GM23338 (cell line): ENCODE measurements at regions not wholly inside any gene's neighbourhood (a gene's known extent, or its start where the extent isn't known, plus 50 kb on each side); places are given as distances from the start of the nearest gene placed in this dataset.

Source experiments
- ATAC-seq: fragments of 200-7000 bp; cut with Tn5 transposase; 3 replicates; pipeline ENCODE4 v1.9.1; 2020
- DNase-seq: peaks from one replicate; pipeline ENCODE4 v3.0.0-alpha.2; 2015; ENCODE audit warnings: low spot score
- H2AFZ ChIP-seq: fragments of 200-600 bp; sonication (generic); 2 replicates; pipeline ENCODE4 v1.8.0; 2016; ENCODE audit warnings: antibody characterized with exemption, mild to moderate bottlenecking, moderate library complexity
- H3F3A ChIP-seq: fragments of 200-600 bp; sonication (generic); replicated peaks from 2 replicates; pipeline ENCODE4 v1.8.0; 2017; ENCODE audit warnings: antibody characterized with exemption, mixed run types, low read depth
- H3K27ac ChIP-seq: fragments of 200-600 bp; sonication (generic); 2 replicates; pipeline ENCODE4 v1.6.1; 2016; ENCODE audit warnings: low read depth
- H3K27me3 ChIP-seq: fragments of 200-600 bp; sonication (generic); 2 replicates; pipeline ENCODE4 v1.8.0; 2016; ENCODE audit warnings: mild to moderate bottlenecking, mixed run types, moderate library complexity; ENCODE audit not compliant: insufficient read depth
- H3K36me3 ChIP-seq: fragments of 200-600 bp; sonication (generic); 2 replicates; pipeline ENCODE4 v1.8.0; 2016; ENCODE audit warnings: mild to moderate bottlenecking; ENCODE audit not compliant: insufficient read depth
- H3K4me1 ChIP-seq: fragments of 200-600 bp; sonication (generic); 2 replicates; pipeline ENCODE4 v1.8.0; 2016; ENCODE audit warnings: mild to moderate bottlenecking, moderate library complexity; ENCODE audit not compliant: insufficient read depth
- H3K4me2 ChIP-seq: fragments of 200-600 bp; sonication (generic); 2 replicates; pipeline ENCODE4 v1.7.1; 2017; ENCODE audit warnings: mixed run types
- H3K4me3 ChIP-seq: fragments of 200-600 bp; sonication (generic); 2 replicates; pipeline ENCODE4 v1.6.1; 2016; ENCODE audit warnings: mixed run types
- H3K79me2 ChIP-seq: fragments of 200-600 bp; sonication (generic); replicated peaks from 2 replicates; pipeline ENCODE4 v1.8.0; 2017; ENCODE audit warnings: mild to moderate bottlenecking; ENCODE audit not compliant: insufficient read depth
- H3K9me2 ChIP-seq: fragments of 200-600 bp; sonication (generic); 2 replicates; pipeline ENCODE4 v1.8.0; 2017; ENCODE audit not compliant: insufficient read depth
- H4K20me1 ChIP-seq: fragments of 200-600 bp; sonication (generic); replicated peaks from 2 replicates; pipeline ENCODE4 v1.8.0; 2017; ENCODE audit warnings: mild to moderate bottlenecking; ENCODE audit not compliant: insufficient read depth
- H3K27ac Mint-ChIP-seq: 2 replicates; pipeline ENCODE4 v1.8.0; 2020; ENCODE audit warnings: inconsistent platforms, mild to moderate bottlenecking, moderate library complexity, mixed read lengths
- H3K27me3 Mint-ChIP-seq: 3 replicates; pipeline ENCODE4 v1.8.0; 2022; ENCODE audit warnings: low read depth, mild to moderate bottlenecking, moderate library complexity, mixed read lengths, inconsistent platforms; ENCODE audit not compliant: insufficient read depth, poor library complexity
- H3K36me3 Mint-ChIP-seq: 3 replicates; pipeline ENCODE4 v1.8.0; 2021; ENCODE audit warnings: low read depth, mild to moderate bottlenecking, inconsistent platforms, moderate library complexity, mixed read lengths
- H3K4me1 Mint-ChIP-seq: 3 replicates; pipeline ENCODE4 v1.8.0; 2020; ENCODE audit warnings: mild to moderate bottlenecking, inconsistent platforms, mixed read lengths
- H3K4me3 Mint-ChIP-seq: 3 replicates; pipeline ENCODE4 v1.8.0; 2021; ENCODE audit warnings: moderate library complexity, mild to moderate bottlenecking, inconsistent platforms, mixed read lengths
- H3K9me3 Mint-ChIP-seq: 3 replicates; pipeline ENCODE4 v1.8.0; 2020; ENCODE audit warnings: moderate library complexity, mild to moderate bottlenecking, inconsistent platforms, mixed read lengths
- CREB1 ChIP-seq: fragments of 250-450 bp; sonication (Bioruptor Pico); IDR thresholded peaks from 2 replicates; pipeline ENCODE4 v1.5.0; 2020; ENCODE audit warnings: low read depth, mild to moderate bottlenecking, moderate library complexity
- JUNB ChIP-seq: IDR thresholded peaks from one replicate; pipeline ENCODE4 v1.6.1; 2016; ENCODE audit warnings: antibody characterized with exemption; ENCODE audit not compliant: unreplicated experiment
- POLR2AphosphoS5 ChIP-seq: IDR thresholded peaks from 2 replicates; pipeline ENCODE4 v1.6.1; 2016; ENCODE audit warnings: antibody characterized with exemption, low read depth
- REST ChIP-seq: IDR thresholded peaks from one replicate; pipeline ENCODE4 v1.6.1; 2018; ENCODE audit warnings: antibody characterized with exemption; ENCODE audit not compliant: unreplicated experiment
- STAT1 ChIP-seq: IDR thresholded peaks from one replicate; pipeline ENCODE4 v1.6.1; 2016; ENCODE audit warnings: antibody characterized with exemption; ENCODE audit not compliant: unreplicated experiment
- TF ChIP-seq, protein P1 (sequence below): IDR thresholded peaks from 2 replicates; pipeline ENCODE4 v1.6.1; 2016; ENCODE audit warnings: antibody characterized with exemption
- TF ChIP-seq, protein P2 (sequence below), 2 experiments: fragments of 200-600 bp in 1 of 2; sonication (generic) in 1 of 2; conservative IDR thresholded peaks; 2 replicates each; pipeline versions ENCODE4 v1.5.1 to v1.6.1; 2016 to 2017; ENCODE audit warnings: antibody characterized with exemption in 2 of 2, low read depth in 2 of 2, mild to moderate bottlenecking in 2 of 2, moderate library complexity in 1 of 2

DNA sequence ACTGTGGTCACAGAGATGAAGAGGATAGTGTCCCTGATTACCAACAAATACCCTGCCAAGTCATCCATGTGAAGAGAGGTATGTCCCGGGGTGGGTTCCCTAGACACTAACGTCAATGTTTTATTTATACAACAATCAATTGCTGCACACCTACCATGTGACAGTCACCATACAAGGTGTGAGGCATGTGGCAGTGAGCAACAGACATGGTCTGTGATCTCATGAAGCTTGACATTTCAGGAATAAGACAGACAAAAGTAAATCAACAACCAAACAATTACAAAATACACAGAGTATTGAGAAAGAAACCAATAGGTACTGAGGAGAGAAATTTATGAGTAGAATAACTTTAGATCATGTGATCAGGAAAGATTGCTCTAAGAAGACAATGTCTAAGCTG is 268.6 kb downstream of the MRTFB start:
- H3K27me3 ChIP-seq: no peaks in the 10 kb centered on the region
- 0 out of 3 replicates have a peak, but pooled peaks cover 2% of the 10 kb centered on the region for H3K4me1 Mint-ChIP-seq

More for the DNA sequence above, 268.6 kb downstream of the MRTFB start:
- ATAC-seq: no peak
- Histone ChIP-seq H3K4me1 (no peaks in the 10 kb centered on the region), H3K36me3 (no peaks in the 10 kb centered on the region), H2AFZ (no peak overlapping the region), H3K27ac (no peak overlapping the region), H3K9me2 (peaks cover 7% of the 10 kb centered on the region; the same call in 1 of the 2 replicates), H3K79me2 (no peaks in the 10 kb centered on the region), H3K4me2 (no peak overlapping the region), H4K20me1 (no peaks in the 10 kb centered on the region), H3F3A (no peaks in the 10 kb centered on the region), H3K4me3 (no peak overlapping the region)
- TF ChIP-seq, protein P1, sequence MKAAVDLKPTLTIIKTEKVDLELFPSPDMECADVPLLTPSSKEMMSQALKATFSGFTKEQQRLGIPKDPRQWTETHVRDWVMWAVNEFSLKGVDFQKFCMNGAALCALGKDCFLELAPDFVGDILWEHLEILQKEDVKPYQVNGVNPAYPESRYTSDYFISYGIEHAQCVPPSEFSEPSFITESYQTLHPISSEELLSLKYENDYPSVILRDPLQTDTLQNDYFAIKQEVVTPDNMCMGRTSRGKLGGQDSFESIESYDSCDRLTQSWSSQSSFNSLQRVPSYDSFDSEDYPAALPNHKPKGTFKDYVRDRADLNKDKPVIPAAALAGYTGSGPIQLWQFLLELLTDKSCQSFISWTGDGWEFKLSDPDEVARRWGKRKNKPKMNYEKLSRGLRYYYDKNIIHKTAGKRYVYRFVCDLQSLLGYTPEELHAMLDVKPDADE: no peak
- TF ChIP-seq CREB1 (CRISPR knock-in tag): no peak
- no peak for TF ChIP-seq POLR2AphosphoS5
- TF ChIP-seq REST: no peak
- TF ChIP-seq, protein P2, sequence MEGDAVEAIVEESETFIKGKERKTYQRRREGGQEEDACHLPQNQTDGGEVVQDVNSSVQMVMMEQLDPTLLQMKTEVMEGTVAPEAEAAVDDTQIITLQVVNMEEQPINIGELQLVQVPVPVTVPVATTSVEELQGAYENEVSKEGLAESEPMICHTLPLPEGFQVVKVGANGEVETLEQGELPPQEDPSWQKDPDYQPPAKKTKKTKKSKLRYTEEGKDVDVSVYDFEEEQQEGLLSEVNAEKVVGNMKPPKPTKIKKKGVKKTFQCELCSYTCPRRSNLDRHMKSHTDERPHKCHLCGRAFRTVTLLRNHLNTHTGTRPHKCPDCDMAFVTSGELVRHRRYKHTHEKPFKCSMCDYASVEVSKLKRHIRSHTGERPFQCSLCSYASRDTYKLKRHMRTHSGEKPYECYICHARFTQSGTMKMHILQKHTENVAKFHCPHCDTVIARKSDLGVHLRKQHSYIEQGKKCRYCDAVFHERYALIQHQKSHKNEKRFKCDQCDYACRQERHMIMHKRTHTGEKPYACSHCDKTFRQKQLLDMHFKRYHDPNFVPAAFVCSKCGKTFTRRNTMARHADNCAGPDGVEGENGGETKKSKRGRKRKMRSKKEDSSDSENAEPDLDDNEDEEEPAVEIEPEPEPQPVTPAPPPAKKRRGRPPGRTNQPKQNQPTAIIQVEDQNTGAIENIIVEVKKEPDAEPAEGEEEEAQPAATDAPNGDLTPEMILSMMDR (conservative IDR thresholded peaks at IDR 0.05; ENCODE audit: low read depth in 2 of 2): no peak
- TF ChIP-seq JUNB: no peak
- no peak for TF ChIP-seq STAT1
- DNase-seq: no peak
- Mint-ChIP-seq H3K9me3 (peaks cover 24% of the 10 kb centered on the region; the same call in 2 of the 3 replicates), H3K36me3 (peaks cover 8% of the 10 kb centered on the region), H3K27me3 (peaks cover 5% of the 10 kb centered on the region), H3K4me3 (no peak overlapping the region), H3K27ac (no peak overlapping the region)
